ENCODE measurements at regions not wholly inside any gene's neighbourhood (a gene's known extent, or its start where the extent isn't known, plus 50 kb on each side); places are given as distances from the start of the nearest gene placed in this dataset.

GRCh38 chr10:108378779-108379178, 1214.3 kb upstream of the SORCS1 start:
- TF ChIP-seq FOXA1 (IDR thresholded peaks at IDR 0.05) (no peak), SP1 (IDR thresholded peaks at IDR 0.05) (no peak)

Measured in HEK293T (cell line).